Activated T-cell treated with anti-CD3 and anti-CD28 coated beads, Interleukin-2, amount 50 U/mL, for 48 hours (primary cell): ENCODE measurements at regions not wholly inside any gene's neighbourhood (a gene's known extent, or its start where the extent isn't known, plus 50 kb on each side); places are given as distances from the start of the nearest gene placed in this dataset.
"Not testable (repeated sequence)": the region's sequence is repeated elsewhere in the genome, so short reads cannot be mapped to it uniquely, and the experiment has no call there.

Experiments used
- DNase-seq, 2 experiments: peaks; one replicate each; pipeline ENCODE4 v3.0.0-alpha.2; 2020

GRCh38 chr3:145649368-145649887, 511.6 kb downstream of the PLOD2 start:
- DNase-seq, result no peak

- DNase-seq, result no peak
Observed at GRCh38 chr3:145650170-145650569, 510.8 kb downstream of the PLOD2 start.

DNA sequence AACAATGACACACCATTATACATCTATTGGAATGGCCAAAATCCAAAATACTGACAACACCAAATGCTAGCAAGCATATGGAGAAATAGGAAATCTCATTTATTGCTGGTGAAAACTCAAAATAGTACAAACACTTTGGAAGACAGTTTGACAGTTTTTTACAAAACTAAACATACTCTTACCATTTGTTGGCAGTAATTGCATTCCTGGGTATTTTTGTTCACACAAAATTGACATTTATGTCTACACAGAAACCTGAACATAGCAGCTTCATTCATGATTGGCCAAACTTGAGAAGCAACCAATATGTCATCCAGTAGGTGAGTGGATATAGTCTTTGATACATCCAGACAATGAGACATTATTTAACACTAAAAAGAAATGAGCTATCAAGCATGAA, 489.9 kb downstream of the PLOD2 start:
- DNase-seq, result no peak

- no peak for DNase-seq
Observed at GRCh38 chr3:145673838-145674237, 487.1 kb downstream of the PLOD2 start.

- no peak for DNase-seq
Observed at GRCh38 chr3:145678401-145678800, 482.6 kb downstream of the PLOD2 start.

GRCh38 chr3:145681181-145681580, 479.8 kb downstream of the PLOD2 start:
- no peak for DNase-seq

DNA sequence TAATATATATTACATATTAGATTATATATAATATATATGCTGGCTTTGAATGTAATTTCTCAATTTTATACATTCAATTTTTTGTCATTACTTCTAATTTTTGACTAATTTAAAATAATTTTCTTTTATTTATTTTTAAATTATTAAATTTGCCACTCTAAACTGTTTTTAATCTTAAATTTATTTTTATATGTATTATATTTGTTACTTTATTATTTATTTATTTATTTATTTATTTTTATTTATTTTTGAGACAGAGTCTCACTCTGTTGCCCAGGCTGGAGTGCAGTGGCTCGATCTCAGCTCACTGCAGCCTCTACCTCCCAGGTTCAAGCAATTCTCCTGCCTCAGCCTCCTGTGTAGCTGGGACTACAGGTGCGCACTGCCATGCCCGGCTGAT, 473.0 kb downstream of the PLOD2 start:
- not testable (repeated sequence) for DNase-seq

GRCh38 chr3:145692751-145693150, 468.2 kb downstream of the PLOD2 start:
- DNase-seq, result no peak

- DNase-seq, result no peak
Observed at GRCh38 chr3:145696011-145696410, 465.0 kb downstream of the PLOD2 start.

- no peak for DNase-seq
Observed at GRCh38 chr3:145698250-145698649, 462.7 kb downstream of the PLOD2 start.

DNA sequence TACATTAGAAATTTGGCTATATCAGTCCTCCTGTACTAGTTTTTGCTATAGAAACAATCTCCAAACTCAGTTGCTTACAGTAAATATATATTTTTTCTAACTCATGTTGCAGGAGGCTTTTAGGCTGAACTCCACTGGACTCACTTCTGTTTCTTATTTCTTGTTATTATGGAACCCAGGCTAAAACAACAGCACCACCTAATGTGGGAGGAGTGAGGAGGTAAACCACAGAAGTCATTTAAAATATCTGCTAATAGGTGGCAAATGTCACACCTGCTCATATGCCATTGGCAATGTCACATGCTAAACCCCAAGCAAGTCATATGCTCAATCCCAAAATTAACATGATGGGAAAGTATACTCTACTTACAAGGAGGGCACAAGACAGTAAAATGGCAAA, 462.2 kb downstream of the PLOD2 start:
- no peak for DNase-seq

- no peak for DNase-seq
Observed at GRCh38 chr3:145704020-145704419, 457.0 kb downstream of the PLOD2 start.

DNA sequence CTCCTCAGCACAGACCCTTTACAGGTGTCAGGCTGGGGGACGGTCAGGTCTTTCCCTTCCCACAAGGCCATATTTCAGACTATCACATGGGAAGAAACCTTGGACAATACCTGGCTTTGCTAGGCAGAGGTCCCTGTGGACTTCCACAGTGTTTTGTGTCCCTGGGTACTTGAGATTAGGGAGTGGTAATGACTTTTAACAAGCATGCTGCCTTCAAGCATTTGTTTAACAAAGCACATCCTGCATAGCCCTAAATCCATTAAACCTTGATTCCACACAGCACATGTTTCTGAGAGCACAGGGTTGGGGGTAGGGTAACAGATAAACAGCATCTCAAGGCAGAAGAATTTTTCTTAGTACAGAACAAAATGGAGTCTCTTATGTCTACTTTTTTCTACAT, 451.2 kb downstream of the PLOD2 start:
- not testable (repeated sequence) for DNase-seq

- DNase-seq, result no peak
Observed at GRCh38 chr3:145716519-145716918, 444.5 kb downstream of the PLOD2 start.

- DNase-seq, result no peak
Observed at GRCh38 chr3:145719114-145719513, 441.9 kb downstream of the PLOD2 start.

DNA sequence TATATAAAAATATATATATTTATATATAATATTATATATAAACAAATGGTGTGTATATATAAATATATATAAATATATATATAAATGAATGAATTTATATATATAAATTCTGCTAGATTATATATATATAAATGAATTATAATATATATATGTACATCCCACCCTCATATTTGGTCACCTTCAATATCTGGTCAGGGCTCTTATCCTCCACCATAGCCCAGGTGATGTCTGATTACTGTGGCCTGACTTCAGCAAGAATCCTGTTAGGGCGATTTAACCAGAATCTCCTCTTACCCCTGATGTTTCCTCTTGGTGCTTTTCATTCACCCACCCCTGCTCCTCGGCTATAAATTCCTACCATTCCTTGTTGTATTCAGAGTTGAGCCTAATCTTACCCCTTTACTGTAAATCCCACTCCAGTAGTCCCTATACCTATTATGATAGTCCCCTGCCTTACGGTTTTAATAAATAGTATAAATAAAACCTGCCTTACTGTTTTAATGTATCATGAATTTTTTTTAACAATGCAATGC, 439.6 kb downstream of the PLOD2 start:
- no peak for DNase-seq

DNA sequence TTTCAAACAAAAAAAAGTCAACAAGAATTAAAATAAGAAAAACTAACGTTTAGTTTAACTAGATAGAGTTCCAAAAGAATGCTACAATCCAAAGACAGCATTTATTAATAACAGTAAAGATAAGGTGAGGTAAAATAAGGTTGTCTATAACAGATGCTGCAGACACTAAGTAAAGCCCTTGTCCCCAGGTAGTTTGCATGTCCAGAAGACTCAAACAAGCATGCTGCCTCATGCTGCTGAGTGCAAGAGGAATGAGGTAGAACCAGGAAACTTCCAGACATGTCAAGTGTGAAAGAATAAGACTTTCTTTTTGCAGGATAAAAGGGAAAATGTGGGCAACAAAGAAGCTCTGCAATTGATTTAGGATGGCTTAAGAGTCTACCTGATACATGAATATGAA, 439.2 kb downstream of the PLOD2 start:
- DNase-seq, result no peak

DNA sequence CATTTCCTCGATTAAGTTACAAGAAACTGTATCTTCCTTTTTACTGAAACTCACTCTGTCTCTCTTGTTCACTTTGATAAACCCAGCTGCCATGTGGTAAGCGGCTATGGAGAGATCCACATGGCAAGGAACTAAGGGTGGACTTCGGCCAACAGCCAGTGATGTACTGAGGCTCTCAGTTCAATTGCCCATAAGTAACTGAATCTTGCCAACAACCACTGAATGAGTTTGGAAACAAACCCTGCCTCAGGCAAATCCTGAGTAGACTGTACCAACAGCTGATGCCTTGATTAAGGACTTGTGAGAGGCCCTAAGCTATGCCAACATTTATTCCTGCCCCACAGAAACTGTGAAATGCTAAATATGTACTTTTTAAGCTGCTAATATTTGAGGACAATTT, 433.5 kb downstream of the PLOD2 start:
- no peak for DNase-seq

DNA sequence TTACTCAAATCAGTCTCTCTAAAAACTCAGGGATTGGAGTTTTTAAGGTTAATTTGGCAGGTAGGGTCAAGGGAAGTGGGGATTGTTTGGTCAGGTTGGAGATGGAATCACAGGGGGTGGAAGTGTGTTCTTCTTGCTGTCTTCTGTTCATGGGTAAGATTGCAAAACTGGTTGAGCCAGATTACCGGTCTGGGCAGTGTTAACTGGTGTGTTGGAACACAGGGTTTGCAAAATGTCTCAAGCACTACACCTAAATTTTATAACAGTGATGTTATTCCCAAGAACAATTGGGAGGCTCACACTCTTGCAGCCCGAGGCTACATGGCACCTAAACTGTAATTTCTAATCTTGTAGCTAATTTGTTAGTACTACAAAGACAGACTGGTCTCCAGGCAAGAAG, 425.4 kb downstream of the PLOD2 start:
- no peak for DNase-seq

- DNase-seq, result no peak
Observed at GRCh38 chr3:145737952-145738351, 423.0 kb downstream of the PLOD2 start.

- no peak for DNase-seq
Observed at GRCh38 chr3:145739926-145740325, 421.1 kb downstream of the PLOD2 start.

- no peak for DNase-seq
Observed at GRCh38 chr3:145750657-145751056, 410.3 kb downstream of the PLOD2 start.

DNA sequence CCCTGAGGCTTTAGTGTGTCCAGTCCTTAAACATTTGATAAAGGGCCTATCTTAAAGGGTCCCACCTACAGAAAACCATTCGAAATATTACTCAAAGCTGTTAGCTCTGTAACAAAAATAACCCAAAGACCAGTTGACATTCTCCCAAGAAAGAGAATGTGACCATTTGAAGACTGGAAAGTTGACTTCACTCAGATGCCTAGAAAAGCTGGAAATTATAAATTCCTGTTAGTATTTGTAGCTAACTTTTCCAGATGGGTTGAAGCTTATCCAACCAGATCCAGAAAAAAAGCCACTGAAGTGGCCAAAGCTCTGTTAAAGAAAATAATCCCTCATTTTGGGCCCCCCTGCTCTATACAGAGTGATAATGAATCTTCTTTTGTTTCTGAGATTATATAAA, 408.4 kb downstream of the PLOD2 start:
- no peak for DNase-seq

DNA sequence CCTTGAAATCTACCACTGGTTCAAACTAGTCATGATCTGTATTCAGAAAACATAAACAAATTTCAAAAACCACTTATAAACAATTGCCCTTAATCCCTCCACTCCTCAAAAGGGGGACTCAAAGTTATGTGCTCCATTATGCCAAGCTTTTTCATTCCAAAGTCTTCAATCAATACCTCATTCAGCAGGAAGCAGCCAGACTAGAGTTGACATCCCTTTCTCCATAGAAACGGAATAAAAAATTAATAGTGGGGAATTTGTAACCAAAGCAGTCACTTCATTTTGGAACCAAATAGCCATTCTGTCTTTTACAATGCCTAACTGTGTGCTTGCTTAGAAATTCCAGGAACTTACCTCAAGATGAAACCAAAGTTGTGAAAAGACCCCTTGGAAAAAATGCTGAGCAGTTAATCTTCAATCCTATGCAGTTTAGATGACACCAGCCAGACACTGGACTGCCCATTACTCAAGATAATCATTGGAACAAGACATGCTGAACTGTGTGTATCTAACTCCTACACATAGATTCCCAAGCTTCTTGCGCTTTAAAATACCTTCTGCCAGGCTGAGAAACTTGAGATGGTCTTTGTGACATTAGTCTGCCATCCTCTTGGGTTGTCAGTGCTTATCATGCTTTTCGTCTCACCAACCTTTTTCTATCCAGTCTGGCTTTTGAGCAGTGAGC, 406.2 kb downstream of the PLOD2 start:
- DNase-seq, result no peak

DNA sequence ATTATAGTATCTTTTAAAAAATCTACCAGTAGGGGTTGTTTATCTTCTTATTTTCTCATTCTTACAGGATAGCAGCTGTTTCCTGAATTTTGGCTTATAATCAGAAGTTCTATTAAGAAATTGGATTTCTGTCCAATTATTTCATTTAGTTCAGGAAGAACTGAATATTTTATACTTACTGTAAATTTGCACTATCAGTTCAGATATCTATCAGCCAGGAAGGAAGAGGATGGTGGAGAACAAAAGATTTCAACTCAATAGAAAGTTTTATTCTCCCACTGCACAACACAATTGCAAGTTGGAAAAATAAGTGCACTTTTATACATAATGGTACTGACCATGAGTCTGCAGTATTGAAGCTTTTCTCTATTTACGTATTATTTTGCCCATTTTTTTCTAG, 400.9 kb downstream of the PLOD2 start:
- DNase-seq, result no peak
